PC-3 (cell line): ENCODE measurements at regions not wholly inside any gene's neighbourhood (a gene's known extent, or its start where the extent isn't known, plus 50 kb on each side); places are given as distances from the start of the nearest gene placed in this dataset.

Experiments used
- ATAC-seq: fragments of 200-7000 bp; cut with Tn5 transposase; 2 replicates; pipeline ENCODE4 v1.9.1; 2020; ENCODE audit warnings: mild to moderate bottlenecking, moderate library complexity
- BruUV-seq: library from RNA; stranded (reverse); fragments of 400-500 nt; replicated peaks from 2 replicates; lab custom pipeline; 2021; lab: Mats Ljungman, UMichigan
- CTCF ChIA-PET: fragments of 300-600 bp; sonication (Branson Sonifier 250); formaldehyde crosslinking; loops from one replicate; lab custom pipeline; 2022; ENCODE audit warnings: antibody characterized with exemption; lab: Charles Lee
- POLR2A ChIA-PET: fragments of 300-600 bp; sonication (Branson Sonifier 250); formaldehyde crosslinking; loops from one replicate; lab custom pipeline; 2022; ENCODE audit warnings: antibody characterized with exemption; ENCODE audit not compliant: unreplicated experiment; lab: Charles Lee
- DNase-seq: peaks from one replicate; pipeline ENCODE4 v3.0.0-alpha.2; 2015
- H2AFZ ChIP-seq: fragments of 300-600 bp; sonication (generic); 2 replicates; pipeline ENCODE4 v1.6.0; 2016; ENCODE audit warnings: antibody characterized with exemption, low read length
- H3F3A ChIP-seq: fragments of 300-600 bp; sonication (generic); one replicate; pipeline ENCODE4 v1.6.0; 2017; ENCODE audit warnings: antibody characterized with exemption, low read length, control low read depth, mild to moderate bottlenecking; ENCODE audit not compliant: unreplicated experiment
- H3K27ac ChIP-seq: fragments of 300-600 bp; sonication (generic); 2 replicates; pipeline ENCODE4 v1.5.1; 2016; ENCODE audit warnings: mild to moderate bottlenecking, low read length
- H3K27me3 ChIP-seq: fragments of 300-600 bp; sonication (generic); 2 replicates; pipeline ENCODE4 v1.6.1; 2016; ENCODE audit warnings: low read length, mixed read lengths
- H3K36me3 ChIP-seq: fragments of 300-600 bp; sonication (generic); 2 replicates; pipeline ENCODE4 v1.6.1; 2016; ENCODE audit warnings: low read depth, mixed run types, low read length, mixed read lengths
- H3K4me1 ChIP-seq: fragments of 300-600 bp; sonication (generic); 2 replicates; pipeline ENCODE4 v1.5.1; 2016; ENCODE audit warnings: low read length; ENCODE audit not compliant: insufficient read depth
- H3K4me2 ChIP-seq: fragments of 300-600 bp; sonication (generic); 2 replicates; pipeline ENCODE4 v1.6.0; 2016; ENCODE audit warnings: low read length
- H3K4me3 ChIP-seq: fragments of 300-600 bp; sonication (generic); 2 replicates; pipeline ENCODE4 v1.5.1; 2016; ENCODE audit warnings: mild to moderate bottlenecking, low read length, mixed read lengths
- H3K79me2 ChIP-seq: fragments of 300-600 bp; sonication (generic); 2 replicates; pipeline ENCODE4 v1.6.1; 2017; ENCODE audit warnings: low read length, mixed read lengths
- H3K9ac ChIP-seq: fragments of 300-600 bp; sonication (generic); 2 replicates; pipeline ENCODE4 v1.6.0; 2016; ENCODE audit warnings: mild to moderate bottlenecking, low read length
- H3K9me2 ChIP-seq: fragments of 300-600 bp; sonication (generic); replicated peaks from 2 replicates; pipeline ENCODE4 v1.6.1; 2016; ENCODE audit warnings: mixed run types, low read length, mixed read lengths
- H3K9me3 ChIP-seq: fragments of 300-600 bp; sonication (generic); 2 replicates; pipeline ENCODE4 v1.6.1; 2016; ENCODE audit warnings: low read length, mixed read lengths
- H4K20me1 ChIP-seq: fragments of 300-600 bp; sonication (generic); 2 replicates; pipeline ENCODE4 v1.6.1; 2016; ENCODE audit warnings: low read length, mixed read lengths
- CTCF ChIP-seq: fragments of 300-600 bp; sonication (generic); conservative IDR thresholded peaks from 2 replicates; pipeline ENCODE4 v1.5.1; 2017; ENCODE audit warnings: antibody characterized with exemption, low read depth, mild to moderate bottlenecking, low read length
- EZH2 ChIP-seq: fragments of 300-600 bp; sonication (generic); IDR thresholded peaks from one replicate; pipeline ENCODE4 v1.6.1; 2017; ENCODE audit warnings: antibody characterized with exemption, mild to moderate bottlenecking, low read length; ENCODE audit not compliant: unreplicated experiment
- EZH2phosphoT487 ChIP-seq: fragments of 300-600 bp; sonication (generic); IDR thresholded peaks from 2 replicates; pipeline ENCODE4 v1.6.1; 2018; ENCODE audit warnings: mild to moderate bottlenecking, antibody characterized with exemption, low read length, borderline replicate concordance
- intact Hi-C: fragments of 100-400 bp; cut with micrococcal nuclease; formaldehyde crosslinking; loops from 2 replicates; pipeline ENCODE4 v1.9.0; 2023

- no peaks in the 10 kb centered on the region for H4K20me1 ChIP-seq
- no TSS peak for BruUV-seq
- H3K4me2 ChIP-seq, result no peak overlapping the region
- TF ChIP-seq EZH2 (no peak), CTCF (no peak), EZH2phosphoT487 (no peak)
- H2AFZ ChIP-seq, result no peak overlapping the region
- H3K9me3 ChIP-seq, result no peaks in the 10 kb centered on the region
- no peaks in the 10 kb centered on the region for H3F3A ChIP-seq
- no peak overlapping the region for H3K4me3 ChIP-seq
- intact Hi-C loops, result no loop called here
- ATAC-seq, result no peak
- no peaks in the 10 kb centered on the region for H3K27me3 ChIP-seq
- CTCF ChIA-PET, result no interaction called here
- DNase-seq, result no peak
- no peaks in the 10 kb centered on the region for H3K4me1 ChIP-seq
- no peak overlapping the region for H3K9ac ChIP-seq
- H3K79me2 ChIP-seq, result no peaks in the 10 kb centered on the region
- H3K27ac ChIP-seq, result no peak overlapping the region
- POLR2A ChIA-PET, result no interaction called here
- no peaks in the 10 kb centered on the region for H3K9me2 ChIP-seq
- H3K36me3 ChIP-seq, result no peaks in the 10 kb centered on the region
Observed at GRCh38 chr6:77204555-77204954, 258.7 kb downstream of the HTR1B start.

GRCh38 chr6:77183447-77183846 is 279.8 kb downstream of the HTR1B start:
- DNase-seq, result no peak
- ChIA-PET CTCF (no interaction called here), POLR2A (no interaction called here)
- H3K4me2 ChIP-seq, result no peak overlapping the region
- intact Hi-C loops, result no loop called here
- H4K20me1 ChIP-seq, result no peaks in the 10 kb centered on the region
- H3K4me1 ChIP-seq, result no peaks in the 10 kb centered on the region
- no peaks in the 10 kb centered on the region for H3K79me2 ChIP-seq
- H2AFZ ChIP-seq, result no peak overlapping the region
- H3K9me3 ChIP-seq, result no peaks in the 10 kb centered on the region
- no TSS peak for BruUV-seq
- no peak for TF ChIP-seq CTCF
- TF ChIP-seq EZH2, result no peak
- no peak for TF ChIP-seq EZH2phosphoT487
- no peaks in the 10 kb centered on the region for H3K27me3 ChIP-seq
- no peak overlapping the region for H3K9ac ChIP-seq
- H3K36me3 ChIP-seq, result no peaks in the 10 kb centered on the region
- no peak for ATAC-seq
- no peak overlapping the region for H3K27ac ChIP-seq
- no peaks in the 10 kb centered on the region for H3K9me2 ChIP-seq
- no peaks in the 10 kb centered on the region for H3F3A ChIP-seq
- H3K4me3 ChIP-seq, result no peak overlapping the region

GRCh38 chr6:77181749-77182148 is 281.5 kb downstream of the HTR1B start:
- Histone ChIP-seq H3K27ac (no peak overlapping the region), H3K4me1 (no peaks in the 10 kb centered on the region), H3K27me3 (no peaks in the 10 kb centered on the region), H3K4me3 (no peak overlapping the region), H3F3A (no peaks in the 10 kb centered on the region), H3K36me3 (no peaks in the 10 kb centered on the region), H2AFZ (no peak overlapping the region), H3K79me2 (no peaks in the 10 kb centered on the region), H4K20me1 (no peaks in the 10 kb centered on the region), H3K4me2 (no peak overlapping the region), H3K9me2 (no peaks in the 10 kb centered on the region), H3K9ac (no peak overlapping the region), H3K9me3 (no peaks in the 10 kb centered on the region)
- ATAC-seq (no peak), DNase-seq (no peak)
- BruUV-seq, result no TSS peak
- intact Hi-C loops, result no loop called here
- TF ChIP-seq EZH2phosphoT487 (no peak), EZH2 (no peak), CTCF (no peak)
- POLR2A ChIA-PET, result no interaction called here
- CTCF ChIA-PET, result no interaction called here
